ENCODE measurements at regions not wholly inside any gene's neighbourhood (a gene's known extent, or its start where the extent isn't known, plus 50 kb on each side); places are given as distances from the start of the nearest gene placed in this dataset.
"Not testable (repeated sequence)": the region's sequence is repeated elsewhere in the genome, so short reads cannot be mapped to it uniquely, and the experiment has no call there.

- WGBS, result 25% methylated on average over 1 of the region's 1 CpG
- Histone ChIP-seq H3K4me3 (ENCODE audit: low read depth in 1 of 3, low read length in 3 of 3) (no peak overlapping the region), H3K9ac (ENCODE audit: low read depth in 1 of 2, low read length in 2 of 2) (no peak overlapping the region), H3K27ac (ENCODE audit: low read depth in 1 of 2, low read length in 2 of 2) (no peak overlapping the region), H3K4me1 (ENCODE audit: control insufficient read depth in 4 of 4, insufficient read depth in 4 of 4, low read length in 3 of 4) (no peaks in the 10 kb centered on the region), H3K36me3 (ENCODE audit: control insufficient read depth in 4 of 4, insufficient read depth in 3 of 4, low read depth in 1 of 4, low read length in 3 of 4) (no peaks in the 10 kb centered on the region), H3K9me3 (ENCODE audit: control insufficient read depth in 4 of 4, low read length in 3 of 4) (no peaks in the 10 kb centered on the region), H3K27me3 (ENCODE audit: control insufficient read depth in 4 of 4, insufficient read depth in 4 of 4, low read length in 3 of 4) (peaks cover 0 to 4% (median 1%) of the 10 kb centered on the region in 4 donors)
- peak; percentile 67 for TF ChIP-seq REST (IDR thresholded peaks at IDR 0.05)
- TF ChIP-seq NR2F2 (IDR thresholded peaks at IDR 0.05), result no peak
- no peak for DNase-seq (ENCODE audit: low spot score)
These were observed 587.1 kb upstream of the CPEB2 start for GRCh38 chr4:14415146-14415545.

DNA sequence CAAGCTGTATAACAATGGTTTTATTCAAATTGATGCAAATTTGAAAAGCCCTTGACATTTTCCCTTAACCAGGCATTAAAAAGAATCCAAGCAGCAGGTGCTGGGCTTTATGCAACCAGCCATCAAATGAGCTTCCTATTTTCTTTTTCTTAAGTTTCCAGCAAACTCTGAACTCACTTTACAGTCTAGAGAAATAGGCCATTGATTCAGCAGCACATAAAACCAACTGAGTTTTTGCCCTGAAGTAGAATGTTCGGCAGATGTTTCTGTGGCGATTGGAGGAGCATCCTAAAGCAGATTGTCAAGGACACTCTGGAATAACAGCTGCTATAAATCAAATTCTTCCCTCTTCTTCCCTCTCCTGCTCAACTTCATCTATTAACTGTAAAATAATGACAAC lies 582.8 kb upstream of the CPEB2 start:
- Histone ChIP-seq H3K4me1 (ENCODE audit: control insufficient read depth in 4 of 4, insufficient read depth in 4 of 4, low read length in 3 of 4) (no peaks in the 10 kb centered on the region), H3K27me3 (ENCODE audit: control insufficient read depth in 4 of 4, insufficient read depth in 4 of 4, low read length in 3 of 4) (peaks cover 0 to 4% (median 0%) of the 10 kb centered on the region in 4 donors), H3K9me3 (ENCODE audit: control insufficient read depth in 4 of 4, low read length in 3 of 4) (no peaks in the 10 kb centered on the region), H3K36me3 (ENCODE audit: control insufficient read depth in 4 of 4, insufficient read depth in 3 of 4, low read depth in 1 of 4, low read length in 3 of 4) (no peaks in the 10 kb centered on the region), H3K4me3 (ENCODE audit: low read depth in 1 of 3, low read length in 3 of 3) (no peak overlapping the region), H3K27ac (ENCODE audit: low read depth in 1 of 2, low read length in 2 of 2) (no peak overlapping the region), H3K9ac (ENCODE audit: low read depth in 1 of 2, low read length in 2 of 2) (no peak overlapping the region)
- DNase-seq (ENCODE audit: low spot score), result no peak
- TF ChIP-seq, protein P1, sequence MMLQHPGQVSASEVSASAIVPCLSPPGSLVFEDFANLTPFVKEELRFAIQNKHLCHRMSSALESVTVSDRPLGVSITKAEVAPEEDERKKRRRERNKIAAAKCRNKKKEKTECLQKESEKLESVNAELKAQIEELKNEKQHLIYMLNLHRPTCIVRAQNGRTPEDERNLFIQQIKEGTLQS (IDR thresholded peaks at IDR 0.05), result no peak
- TF ChIP-seq HNF4A (conservative IDR thresholded peaks at IDR 0.05) (no peak), ZBTB33 (IDR thresholded peaks at IDR 0.05) (no peak), JUND (IDR thresholded peaks at IDR 0.05) (no peak), FOXA1 (IDR thresholded peaks at IDR 0.05) (no peak), CTCF (IDR thresholded peaks at IDR 0.05; ENCODE audit: low read depth, low read length, missing input control) (no peak), NR2F2 (IDR thresholded peaks at IDR 0.05) (no peak), SP1 (IDR thresholded peaks at IDR 0.05) (no peak), RAD21 (IDR thresholded peaks at IDR 0.05) (no peak), REST (IDR thresholded peaks at IDR 0.05) (no peak), HNF4G (IDR thresholded peaks at IDR 0.05) (no peak), MAX (IDR thresholded peaks at IDR 0.05) (no peak), TAF1 (conservative IDR thresholded peaks at IDR 0.05) (no peak), EGR1 (IDR thresholded peaks at IDR 0.05; ENCODE audit: low read depth in 2 of 2) (no peak), FOXA2 (IDR thresholded peaks at IDR 0.05) (no peak), YY1 (IDR thresholded peaks at IDR 0.05) (no peak)
- WGBS, result 73% methylated on average over 2 of the region's 2 CpGs

DNA sequence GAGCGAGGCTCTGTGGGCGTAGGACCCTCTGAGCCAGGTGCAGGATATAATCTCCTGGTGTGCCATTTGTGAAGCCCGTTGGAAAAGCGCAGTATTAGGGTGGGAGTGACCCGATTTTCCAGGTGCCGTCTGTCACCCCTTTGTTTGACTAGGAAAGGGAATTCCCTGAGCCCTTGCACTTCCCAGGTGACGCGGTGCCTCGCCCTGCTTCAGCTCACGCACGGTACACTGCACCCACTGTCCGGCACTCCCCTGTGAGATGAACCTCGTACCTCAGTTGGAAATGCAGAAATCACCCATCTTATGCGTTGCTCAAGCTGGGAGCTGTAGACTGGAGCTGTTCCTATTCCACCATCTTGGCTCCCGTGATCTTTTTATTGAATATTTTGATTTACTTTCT lies 576.0 kb upstream of the CPEB2 start:
- H3K4me1 ChIP-seq (ENCODE audit: control insufficient read depth in 4 of 4, insufficient read depth in 4 of 4, low read length in 3 of 4); H3K9ac ChIP-seq (ENCODE audit: low read depth in 1 of 2, low read length in 2 of 2); H3K4me3 ChIP-seq (ENCODE audit: low read depth in 1 of 3, low read length in 3 of 3); H3K9me3 ChIP-seq (ENCODE audit: control insufficient read depth in 4 of 4, low read length in 3 of 4); H3K27me3 ChIP-seq (ENCODE audit: control insufficient read depth in 4 of 4, insufficient read depth in 4 of 4, low read length in 3 of 4); DNase-seq (ENCODE audit: low spot score); H3K36me3 ChIP-seq (ENCODE audit: control insufficient read depth in 4 of 4, insufficient read depth in 3 of 4, low read depth in 1 of 4, low read length in 3 of 4); H3K27ac ChIP-seq (ENCODE audit: low read depth in 1 of 2, low read length in 2 of 2): not testable (repeated sequence)
- WGBS, result 87% methylated on average over 15 of the region's 15 CpGs

Measured in liver (tissue), 8 donors.